HG03439 (cell line): ENCODE measurements at regions not wholly inside any gene's neighbourhood (a gene's known extent, or its start where the extent isn't known, plus 50 kb on each side); places are given as distances from the start of the nearest gene placed in this dataset.

Source experiments
- ATAC-seq: cut with Tn5 transposase; IDR thresholded peaks from one replicate; pipeline ENCODE4 v1.9.1; 2021; ENCODE audit warnings: mild to moderate bottlenecking, moderate library complexity; ENCODE audit not compliant: unreplicated experiment

- peak; percentile 95 for ATAC-seq
Measured at GRCh38 chr7:86949052-86949778, 110.2 kb downstream of the ELAPOR2 start.

- no peak for ATAC-seq
Measured at GRCh38 chr7:86947929-86948328, 111.5 kb downstream of the ELAPOR2 start.

- no peak for ATAC-seq
Measured at GRCh38 chr7:86943447-86943846, 116.0 kb downstream of the ELAPOR2 start.

- no peak for ATAC-seq
Measured at GRCh38 chr7:86942995-86943394, 116.5 kb downstream of the ELAPOR2 start.

GRCh38 chr7:86942081-86942480 lies 117.4 kb downstream of the ELAPOR2 start:
- no peak for ATAC-seq

- peak; percentile 71 for ATAC-seq
Measured at GRCh38 chr7:86939197-86939814, 120.1 kb downstream of the ELAPOR2 start.

GRCh38 chr7:86937363-86937878 lies 122.0 kb downstream of the ELAPOR2 start:
- no peak for ATAC-seq

- no peak for ATAC-seq
Measured at GRCh38 chr7:86933295-86933845, 126.1 kb downstream of the ELAPOR2 start.

- no peak for ATAC-seq
Measured at GRCh38 chr7:86932038-86932512, 127.4 kb downstream of the ELAPOR2 start.

- peak; percentile 50 for ATAC-seq
Measured at GRCh38 chr7:86931439-86931838, 128.0 kb downstream of the ELAPOR2 start.

- ATAC-seq: no peak
Measured at GRCh38 chr7:86930554-86931307, 128.7 kb downstream of the ELAPOR2 start.

GRCh38 chr7:86929293-86930109 lies 130.0 kb downstream of the ELAPOR2 start:
- ATAC-seq: no peak

GRCh38 chr7:86928308-86928707 lies 131.1 kb downstream of the ELAPOR2 start:
- ATAC-seq: no peak

- no peak for ATAC-seq
Measured at GRCh38 chr7:86926732-86927131, 132.7 kb downstream of the ELAPOR2 start.

- ATAC-seq: no peak
Measured at GRCh38 chr7:86925221-86925620, 134.2 kb downstream of the ELAPOR2 start.

- ATAC-seq: no peak
Measured at GRCh38 chr7:86923527-86923926, 135.9 kb downstream of the ELAPOR2 start.

- ATAC-seq: no peak
Measured at GRCh38 chr7:86920154-86920553, 139.3 kb downstream of the ELAPOR2 start.

GRCh38 chr7:86918245-86918644 lies 141.2 kb downstream of the ELAPOR2 start:
- ATAC-seq: no peak

GRCh38 chr7:86916277-86916825 lies 143.1 kb downstream of the ELAPOR2 start:
- no peak for ATAC-seq

GRCh38 chr7:86914551-86914950 lies 144.9 kb downstream of the ELAPOR2 start:
- ATAC-seq: no peak
